B cell (primary cell): ENCODE measurements at regions not wholly inside any gene's neighbourhood (a gene's known extent, or its start where the extent isn't known, plus 50 kb on each side); places are given as distances from the start of the nearest gene placed in this dataset.

Experiments used
- ATAC-seq: fragments of 200-7000 bp; cut with Tn5 transposase; one replicate; pipeline ENCODE4 v1.10.0; 2021; ENCODE audit warnings: low read depth, mild to moderate bottlenecking, moderate number of reproducible peaks, moderate library complexity
- CTCF ChIA-PET: fragments of 350-600 bp; sonication (Branson Sonifier 250); formaldehyde crosslinking; loops from one replicate; lab custom pipeline; 2021; ENCODE audit warnings: antibody characterized with exemption, inconsistent platforms; lab: Charles Lee
- POLR2A ChIA-PET: fragments of 350-600 bp; sonication (Branson Sonifier 250); formaldehyde crosslinking; loops from one replicate; lab custom pipeline; 2021; ENCODE audit warnings: antibody characterized with exemption; lab: Charles Lee
- DNase-seq: peaks from one replicate; pipeline ENCODE4 v3.0.0; 2013
- H2AFZ ChIP-seq: 2 replicates; pipeline ENCODE4 v1.6.1; 2012; ENCODE audit warnings: mild to moderate bottlenecking, low read depth, low read length; ENCODE audit not compliant: insufficient read depth, poor library complexity, severe bottlenecking
- H3K27ac ChIP-seq, 2 donors: 1 replicate in 1 of 2; 2 replicates in 1 of 2; pipeline ENCODE4 v1.5.1; 2012 to 2013; ENCODE audit warnings: low read length in 2 of 2, mild to moderate bottlenecking in 2 of 2, moderate library complexity in 1 of 2
- H3K27me3 ChIP-seq, 4 experiments: fragments of 200-600 bp in 1 of 4; sonication (generic) in 1 of 4; replicated peaks in 1 of 4; 1 replicate in 2 of 4; 2 replicates in 2 of 4; pipeline versions ENCODE4 v1.6.1 to v1.7.0; 2013 to 2016; ENCODE audit warnings: low read length in 3 of 4, mild to moderate bottlenecking in 2 of 4, mixed read lengths in 1 of 4, moderate library complexity in 1 of 4; ENCODE audit not compliant: insufficient read depth in 4 of 4, control insufficient read depth in 3 of 4; ENCODE audit errors: control extremely low read depth in 1 of 4
- H3K36me3 ChIP-seq, 2 experiments: replicated peaks in 1 of 2; 1 replicate in 1 of 2; 2 replicates in 1 of 2; pipeline versions ENCODE4 v1.6.1 to v1.7.1; 2013; ENCODE audit warnings: low read length in 1 of 2; ENCODE audit not compliant: insufficient read depth in 2 of 2, control insufficient read depth in 1 of 2; ENCODE audit errors: control extremely low read depth in 1 of 2, extremely low read depth in 1 of 2
- H3K4me1 ChIP-seq, 2 donors: fragments of 200-600 bp in 1 of 2; sonication (generic) in 1 of 2; 1 replicate in 1 of 2; 2 replicates in 1 of 2; pipeline versions ENCODE4 v1.5.1 to v1.6.1; 2013 to 2017; ENCODE audit warnings: low read length in 2 of 2; ENCODE audit not compliant: control insufficient read depth in 2 of 2, insufficient read depth in 2 of 2
- H3K4me2 ChIP-seq: replicated peaks from 2 replicates; pipeline ENCODE3; 2012; ENCODE audit warnings: mild to moderate bottlenecking, low read depth, low read length; ENCODE audit not compliant: poor library complexity, severe bottlenecking
- H3K4me3 ChIP-seq, 5 experiments: fragments of 200-600 bp in 1 of 5; sonication (generic) in 1 of 5; 1 replicate in 3 of 5; 2 replicates in 2 of 5; pipeline versions ENCODE4 v1.5.1 to v1.7.0; 2011 to 2016; ENCODE audit warnings: low read length in 4 of 5, mild to moderate bottlenecking in 4 of 5, low read depth in 2 of 5, control low read depth in 1 of 5, moderate library complexity in 1 of 5; ENCODE audit not compliant: insufficient read depth in 1 of 5; ENCODE audit errors: control extremely low read depth in 1 of 5, extremely low read depth in 1 of 5
- H3K79me2 ChIP-seq: fragments of 200-600 bp; sonication (generic); one replicate; pipeline ENCODE4 v1.6.0; 2016; ENCODE audit warnings: low read length; ENCODE audit not compliant: control insufficient read depth, insufficient read depth
- H3K9ac ChIP-seq: fragments of 200-600 bp; sonication (generic); 2 replicates; pipeline ENCODE4 v1.6.1; 2017; ENCODE audit warnings: mild to moderate bottlenecking, low read length, moderate library complexity
- H3K9me3 ChIP-seq, 3 donors: one replicate each; pipeline versions ENCODE4 v1.6.1 to v1.7.1; 2013; ENCODE audit warnings: low read length in 2 of 3; ENCODE audit not compliant: control insufficient read depth in 2 of 3, insufficient read depth in 1 of 3; ENCODE audit errors: control extremely low read depth in 1 of 3
- H4K20me1 ChIP-seq: 2 replicates; pipeline ENCODE4 v1.6.0; 2012; ENCODE audit warnings: mild to moderate bottlenecking, low read length; ENCODE audit not compliant: insufficient read depth, control insufficient read depth, poor library complexity, severe bottlenecking
- H3K27ac Mint-ChIP-seq: one replicate; pipeline ENCODE4 v1.8.0; 2021; ENCODE audit warnings: mixed read lengths
- H3K27me3 Mint-ChIP-seq: one replicate; pipeline ENCODE4 v1.8.0; 2021; ENCODE audit warnings: mixed read lengths
- H3K4me1 Mint-ChIP-seq: one replicate; pipeline ENCODE4 v1.8.0; 2021; ENCODE audit warnings: mixed read lengths
- H3K4me3 Mint-ChIP-seq: one replicate; pipeline ENCODE4 v1.8.0; 2021; ENCODE audit warnings: mixed read lengths
- H3K9me3 Mint-ChIP-seq: one replicate; pipeline ENCODE4 v1.8.0; 2022; ENCODE audit warnings: mixed read lengths; ENCODE audit not compliant: insufficient read depth
- EZH2 ChIP-seq: IDR thresholded peaks from 2 replicates; pipeline ENCODE4 v1.6.1; 2012; ENCODE audit warnings: borderline replicate concordance, low read depth, mild to moderate bottlenecking, moderate library complexity, low read length; ENCODE audit not compliant: insufficient read depth, poor library complexity, severe bottlenecking
- WGBS: methylation state at CpG from one replicate; pipeline ENCODE4 v1.1.5; 2013; ENCODE audit warnings: missing lambda C conversion rate; ENCODE audit not compliant: insufficient coverage; 5-methylcytosine and 5-hydroxymethylcytosine counted together
- intact Hi-C: fragments of 100-400 bp; cut with micrococcal nuclease; formaldehyde crosslinking; loops from one replicate; pipeline ENCODE4 v1.10.0; 2022
- TF ChIP-seq, protein P1 (sequence below): fragments of 200-600 bp; IDR thresholded peaks from one replicate; pipeline ENCODE4 v1.8.0; 2022; ENCODE audit warnings: antibody characterized with exemption, mild to moderate bottlenecking

GRCh38 chr3:81980596-81981494 lies 219.4 kb upstream of the GBE1 start:
- Histone ChIP-seq H3K9ac (no peak overlapping the region), H3K79me2 (no peaks in the 10 kb centered on the region), H3K27me3 (no peaks in the 10 kb centered on the region), H3K9me3 (no peaks in the 10 kb centered on the region), H3K36me3 (no peaks in the 10 kb centered on the region), H3K4me1 (no peaks in the 10 kb centered on the region), H4K20me1 (no peaks in the 10 kb centered on the region), H2AFZ (no peak overlapping the region), H3K4me3 (no peak overlapping the region), H3K4me2 (no peak overlapping the region), H3K27ac (no peak overlapping the region)
- no peak overlapping the region for H3K4me3 Mint-ChIP-seq
- no peaks in the 10 kb centered on the region for H3K9me3 Mint-ChIP-seq
- 94% methylated on average over 6 of the region's 10 CpGs for WGBS
- no peak for TF ChIP-seq EZH2
- TF ChIP-seq, protein P1, sequence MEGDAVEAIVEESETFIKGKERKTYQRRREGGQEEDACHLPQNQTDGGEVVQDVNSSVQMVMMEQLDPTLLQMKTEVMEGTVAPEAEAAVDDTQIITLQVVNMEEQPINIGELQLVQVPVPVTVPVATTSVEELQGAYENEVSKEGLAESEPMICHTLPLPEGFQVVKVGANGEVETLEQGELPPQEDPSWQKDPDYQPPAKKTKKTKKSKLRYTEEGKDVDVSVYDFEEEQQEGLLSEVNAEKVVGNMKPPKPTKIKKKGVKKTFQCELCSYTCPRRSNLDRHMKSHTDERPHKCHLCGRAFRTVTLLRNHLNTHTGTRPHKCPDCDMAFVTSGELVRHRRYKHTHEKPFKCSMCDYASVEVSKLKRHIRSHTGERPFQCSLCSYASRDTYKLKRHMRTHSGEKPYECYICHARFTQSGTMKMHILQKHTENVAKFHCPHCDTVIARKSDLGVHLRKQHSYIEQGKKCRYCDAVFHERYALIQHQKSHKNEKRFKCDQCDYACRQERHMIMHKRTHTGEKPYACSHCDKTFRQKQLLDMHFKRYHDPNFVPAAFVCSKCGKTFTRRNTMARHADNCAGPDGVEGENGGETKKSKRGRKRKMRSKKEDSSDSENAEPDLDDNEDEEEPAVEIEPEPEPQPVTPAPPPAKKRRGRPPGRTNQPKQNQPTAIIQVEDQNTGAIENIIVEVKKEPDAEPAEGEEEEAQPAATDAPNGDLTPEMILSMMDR, result no peak
- no peak for DNase-seq
- CTCF ChIA-PET, result no interaction called here
- no peaks in the 10 kb centered on the region for H3K4me1 Mint-ChIP-seq
- no peaks in the 10 kb centered on the region for H3K27me3 Mint-ChIP-seq
- ATAC-seq, result no peak
- intact Hi-C loops, result no loop called here
- no peak overlapping the region for H3K27ac Mint-ChIP-seq
- POLR2A ChIA-PET, result no interaction called here

DNA sequence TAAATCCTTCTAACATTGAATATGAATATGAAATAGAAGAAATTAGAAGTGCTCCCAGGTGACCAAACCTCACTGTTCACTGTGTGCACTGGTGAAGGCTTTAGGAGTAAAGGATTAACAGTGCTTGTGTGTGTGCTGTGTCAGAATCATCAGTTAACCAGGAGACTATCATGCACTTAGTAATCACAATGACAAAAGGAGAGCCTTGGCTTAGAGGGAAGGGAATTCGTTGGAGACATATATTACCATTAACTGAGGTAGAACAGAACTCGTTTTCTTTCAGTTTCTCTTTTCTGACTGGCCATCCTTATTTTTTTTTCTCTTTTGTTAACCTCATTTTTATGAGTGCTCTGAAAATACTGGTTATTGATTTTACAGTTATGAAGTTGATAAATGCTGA lies 213.3 kb upstream of the GBE1 start:
- ChIA-PET CTCF (no interaction called here), POLR2A (no interaction called here)
- Histone ChIP-seq H3K36me3 (no peaks in the 10 kb centered on the region), H3K9ac (no peak overlapping the region), H3K79me2 (no peaks in the 10 kb centered on the region), H2AFZ (no peak overlapping the region), H3K27me3 (no peaks in the 10 kb centered on the region), H3K27ac (no peak overlapping the region), H3K4me3 (no peak overlapping the region), H4K20me1 (no peaks in the 10 kb centered on the region), H3K9me3 (no peaks in the 10 kb centered on the region), H3K4me1 (no peaks in the 10 kb centered on the region), H3K4me2 (no peak overlapping the region)
- DNase-seq (no peak), ATAC-seq (no peak)
- intact Hi-C loops, result no loop called here
- Mint-ChIP-seq H3K27me3 (no peaks in the 10 kb centered on the region), H3K4me3 (no peak overlapping the region), H3K9me3 (no peaks in the 10 kb centered on the region), H3K27ac (no peak overlapping the region), H3K4me1 (no peaks in the 10 kb centered on the region)
- no CpG with 5 or more reads among the region's 2 CpGs for whole genome bisulfite sequencing
- no peak for TF ChIP-seq EZH2
- TF ChIP-seq, protein P1, result no peak
